HEK293 (cell line): ENCODE measurements at regions not wholly inside any gene's neighbourhood (a gene's known extent, or its start where the extent isn't known, plus 50 kb on each side); places are given as distances from the start of the nearest gene placed in this dataset.
"Not testable (repeated sequence)": the region's sequence is repeated elsewhere in the genome, so short reads cannot be mapped to it uniquely, and the experiment has no call there.

Experiments used
- CTCF ChIA-PET: fragments of 350-600 bp; formaldehyde crosslinking; extraction: SDS; loops from one replicate; lab custom pipeline; 2021; ENCODE audit warnings: antibody characterized with exemption; lab: Yijun Ruan, JAX
- POLR2A ChIA-PET: fragments of 300-600 bp; formaldehyde crosslinking; extraction: SDS; loops from one replicate; lab custom pipeline; 2020; ENCODE audit warnings: antibody characterized with exemption, inconsistent platforms; lab: Yijun Ruan, JAX
- H3K27ac ChIP-seq: fragments of 200-500 bp; sonication (Bioruptor generic); 2 replicates; pipeline ENCODE4 v1.5.1; 2014; ENCODE audit warnings: low read depth, low read length, control low read depth, inconsistent platforms; ENCODE audit errors: extremely low read depth
- H3K36me3 ChIP-seq, 2 experiments: fragments of 200-500 bp in 1 of 2; sonication (Bioruptor generic) in 1 of 2; 1 replicate in 1 of 2; 2 replicates in 1 of 2; pipeline ENCODE4 v1.5.1; 2014 to 2017; ENCODE audit warnings: inconsistent platforms in 2 of 2, low read length in 2 of 2; ENCODE audit not compliant: control insufficient read depth in 2 of 2, insufficient read depth in 1 of 2
- H3K4me1 ChIP-seq: fragments of 200-500 bp; sonication (Bioruptor generic); 2 replicates; pipeline ENCODE4 v1.5.1; 2014; ENCODE audit warnings: mild to moderate bottlenecking, low read length, inconsistent platforms; ENCODE audit not compliant: control insufficient read depth, insufficient read depth
- H3K4me3 ChIP-seq: 2 replicates; pipeline ENCODE4 v1.5.1; 2011; ENCODE audit warnings: low read depth, mild to moderate bottlenecking, control low read depth, low read length, moderate library complexity
- H3K9me3 ChIP-seq: fragments of 200-500 bp; sonication (Bioruptor generic); 2 replicates; pipeline ENCODE4 v1.5.1; 2014; ENCODE audit warnings: low read depth, low read length, inconsistent platforms; ENCODE audit not compliant: control insufficient read depth, insufficient read depth
- BCL11B ChIP-seq: fragments of 450-650 bp; formaldehyde crosslinking; IDR thresholded peaks from 2 replicates; pipeline ENCODE4 v1.5.1; 2016; ENCODE audit warnings: low read depth, missing biosample characterization, missing genetic modification characterization
- CTCF ChIP-seq: fragments of 450-650 bp; formaldehyde crosslinking; IDR thresholded peaks from 2 replicates; pipeline ENCODE4 v1.5.1; 2016; ENCODE audit warnings: missing biosample characterization, missing genetic modification characterization
- KLF10 ChIP-seq: fragments of 450-650 bp; IDR thresholded peaks from 2 replicates; pipeline ENCODE4 v1.5.1; 2018; ENCODE audit warnings: missing biosample characterization, mild to moderate bottlenecking, missing genetic modification characterization
- SCRT2 ChIP-seq: fragments of 450-650 bp; formaldehyde crosslinking; IDR thresholded peaks from 2 replicates; pipeline ENCODE4 v1.5.1; 2016; ENCODE audit warnings: missing biosample characterization, missing genetic modification characterization
- ZBTB44 ChIP-seq: fragments of 450-650 bp; IDR thresholded peaks from 2 replicates; pipeline ENCODE4 v1.5.1; 2018; ENCODE audit warnings: missing biosample characterization, mild to moderate bottlenecking, missing genetic modification characterization
- ZEB2 ChIP-seq: fragments of 450-650 bp; formaldehyde crosslinking; IDR thresholded peaks from 2 replicates; pipeline ENCODE4 v1.5.1; 2016; ENCODE audit warnings: missing biosample characterization, missing genetic modification characterization
- ZNF112 ChIP-seq: fragments of 450-650 bp; formaldehyde crosslinking; IDR thresholded peaks from 2 replicates; pipeline ENCODE4 v1.5.0; 2017; ENCODE audit warnings: missing biosample characterization, missing genetic modification characterization
- ZNF132 ChIP-seq: fragments of 450-650 bp; formaldehyde crosslinking; IDR thresholded peaks from 2 replicates; pipeline ENCODE4 v1.5.1; 2017; ENCODE audit warnings: missing biosample characterization, missing genetic modification characterization, borderline replicate concordance
- ZNF133 ChIP-seq: fragments of 450-650 bp; formaldehyde crosslinking; IDR thresholded peaks from 2 replicates; pipeline ENCODE4 v1.5.1; 2016; ENCODE audit warnings: missing biosample characterization, missing genetic modification characterization
- ZNF146 ChIP-seq: fragments of 450-650 bp; formaldehyde crosslinking; IDR thresholded peaks from 2 replicates; pipeline ENCODE4 v1.5.1; 2016; ENCODE audit warnings: missing biosample characterization, missing genetic modification characterization
- ZNF610 ChIP-seq: fragments of 450-650 bp; formaldehyde crosslinking; IDR thresholded peaks from 2 replicates; pipeline ENCODE4 v1.5.1; 2016; ENCODE audit warnings: missing biosample characterization, missing genetic modification characterization, borderline replicate concordance
- ZNF629 ChIP-seq: fragments of 450-650 bp; formaldehyde crosslinking; IDR thresholded peaks from 2 replicates; pipeline ENCODE4 v1.5.1; 2017; ENCODE audit warnings: missing biosample characterization, missing genetic modification characterization
- ZNF701 ChIP-seq: fragments of 450-650 bp; formaldehyde crosslinking; IDR thresholded peaks from 2 replicates; pipeline ENCODE4 v1.5.1; 2016; ENCODE audit warnings: missing biosample characterization, missing genetic modification characterization
- TF ChIP-seq, protein P1 (sequence below): fragments of 450-650 bp; formaldehyde crosslinking; IDR thresholded peaks from 2 replicates; pipeline ENCODE4 v1.5.1; 2016; ENCODE audit warnings: missing biosample characterization, missing genetic modification characterization

DNA sequence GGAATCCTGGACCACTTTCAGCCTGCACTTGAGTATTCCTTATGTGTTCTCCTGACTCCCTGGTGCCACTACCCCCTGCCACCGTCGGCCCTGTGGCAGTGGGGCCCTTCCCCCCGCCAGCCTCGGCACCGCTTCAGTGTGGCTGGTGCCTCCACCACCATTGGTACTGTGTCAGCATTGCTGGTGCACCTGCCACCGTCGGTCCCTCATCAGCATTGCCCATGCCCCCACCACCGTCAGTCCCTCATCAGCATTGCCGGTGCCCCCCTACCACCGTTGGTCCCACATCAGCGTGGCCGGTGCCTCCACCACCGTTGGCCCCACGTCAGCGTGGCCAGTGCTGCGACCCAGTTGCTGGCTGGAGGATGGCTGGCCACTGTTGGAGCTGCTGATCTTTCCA is 228.5 kb downstream of the TM9SF2 start (continued):
- TF ChIP-seq CTCF (tag by site-specific recombination) (no peak), ZNF629 (tag by site-specific recombination) (no peak)

- H3K36me3 ChIP-seq, H3K4me3 ChIP-seq, CTCF ChIA-PET, H3K4me1 ChIP-seq, H3K27ac ChIP-seq, H3K9me3 ChIP-seq, POLR2A ChIA-PET: not testable (repeated sequence)
These were observed 226.4 kb downstream of the TM9SF2 start for GRCh38 chr13:99727651-99728050.

DNA sequence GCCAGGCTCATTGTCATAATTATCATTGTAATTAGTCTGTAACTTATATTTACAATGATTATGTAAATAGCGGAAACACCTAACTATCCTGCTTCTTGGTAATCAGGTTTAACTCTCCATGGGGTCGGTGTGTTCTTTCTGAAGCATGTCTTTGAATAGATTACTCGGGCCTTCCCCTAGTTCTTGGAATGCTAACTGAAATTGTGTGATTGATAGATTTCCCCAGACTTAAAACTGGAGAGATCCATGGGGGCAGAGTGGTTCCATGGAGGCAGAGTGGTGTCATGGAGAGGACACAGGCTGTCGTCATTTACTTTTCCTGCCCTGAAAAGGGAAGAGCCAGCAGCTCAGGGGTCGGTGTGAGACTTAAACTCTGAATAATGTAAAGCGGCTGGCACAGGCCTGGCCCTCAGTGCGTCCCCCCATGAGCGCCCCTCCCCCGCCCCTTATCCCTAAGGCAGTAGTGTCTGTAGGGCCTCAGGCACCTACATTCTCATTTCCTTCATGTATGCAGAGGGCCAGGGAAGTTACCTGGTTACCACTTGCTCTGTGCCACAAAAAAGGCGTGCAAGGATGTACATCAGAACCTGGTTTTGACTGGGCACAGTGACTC is 225.1 kb downstream of the TM9SF2 start:
- POLR2A ChIA-PET, result no interaction called here
- CTCF ChIA-PET, result interaction anchor here (0.6 kb wide), 1 partner anchor 141 kb away, joined by 3 read pairs; no protein-coding TSS in a partner anchor
- no peak for TF ChIP-seq ZNF133 (tag by site-specific recombination)
- TF ChIP-seq ZEB2, result no peak
- TF ChIP-seq, protein P1, sequence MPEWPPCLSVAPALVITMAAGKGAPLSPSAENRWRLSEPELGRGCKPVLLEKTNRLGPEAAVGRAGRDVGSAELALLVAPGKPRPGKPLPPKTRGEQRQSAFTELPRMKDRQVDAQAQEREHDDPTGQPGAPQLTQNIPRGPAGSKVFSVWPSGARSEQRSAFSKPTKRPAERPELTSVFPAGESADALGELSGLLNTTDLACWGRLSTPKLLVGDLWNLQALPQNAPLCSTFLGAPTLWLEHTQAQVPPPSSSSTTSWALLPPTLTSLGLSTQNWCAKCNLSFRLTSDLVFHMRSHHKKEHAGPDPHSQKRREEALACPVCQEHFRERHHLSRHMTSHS (tag by site-specific recombination), result no peak
- TF ChIP-seq ZBTB44 (tag by site-specific recombination), result no peak
- TF ChIP-seq ZNF146, result no peak
- TF ChIP-seq ZNF112 (tag by site-specific recombination), result no peak
- no peak for TF ChIP-seq ZNF132 (tag by site-specific recombination)
- no peak for TF ChIP-seq ZNF610 (tag by site-specific recombination)
- no peaks in the 10 kb centered on the region for H3K36me3 ChIP-seq
- no peaks in the 10 kb centered on the region for H3K9me3 ChIP-seq
- no peaks in the 10 kb centered on the region for H3K4me1 ChIP-seq
- no peak overlapping the region for H3K27ac ChIP-seq
- H3K4me3 ChIP-seq, result no peak overlapping the region

DNA sequence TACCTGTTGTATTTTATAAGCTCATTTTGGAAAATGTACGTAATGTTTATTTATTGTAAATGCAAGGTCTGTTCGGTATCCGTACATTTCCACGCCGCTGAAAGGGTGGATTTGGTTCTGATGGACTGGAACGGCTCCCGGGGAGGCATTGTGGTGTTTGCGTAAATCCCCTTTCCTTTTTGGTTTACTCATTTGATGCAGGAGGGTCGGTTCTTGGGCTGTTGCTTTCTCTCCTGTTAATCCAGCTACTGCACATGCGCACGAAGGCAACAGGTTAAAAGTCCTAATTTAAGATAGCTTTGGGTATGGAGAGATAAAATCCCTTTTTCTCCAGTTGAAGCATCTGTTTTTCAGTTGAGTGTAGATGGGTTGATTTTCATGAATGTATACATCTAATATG is 224.4 kb downstream of the TM9SF2 start:
- CTCF ChIA-PET, result interaction anchor here (0.8 kb wide), 1 partner anchor 23 kb away, joined by 5 read pairs; no protein-coding TSS in a partner anchor
- Histone ChIP-seq H3K36me3 (no peaks in the 10 kb centered on the region), H3K4me1 (no peaks in the 10 kb centered on the region), H3K27ac (no peak overlapping the region), H3K9me3 (no peaks in the 10 kb centered on the region), H3K4me3 (no peak overlapping the region)
- TF ChIP-seq BCL11B, result no peak
- TF ChIP-seq ZNF701 (tag by site-specific recombination), result no peak
- 0 out of 2 replicates have a peak, but pooled peaks have one; percentile 28 for TF ChIP-seq SCRT2 (tag by site-specific recombination)
- TF ChIP-seq KLF10 (tag by site-specific recombination), result no peak
- POLR2A ChIA-PET, result no interaction called here
